ENCODE measurements at regions not wholly inside any gene's neighbourhood (a gene's known extent, or its start where the extent isn't known, plus 50 kb on each side); places are given as distances from the start of the nearest gene placed in this dataset.
"Not testable (repeated sequence)": the region's sequence is repeated elsewhere in the genome, so short reads cannot be mapped to it uniquely, and the experiment has no call there.

DNA sequence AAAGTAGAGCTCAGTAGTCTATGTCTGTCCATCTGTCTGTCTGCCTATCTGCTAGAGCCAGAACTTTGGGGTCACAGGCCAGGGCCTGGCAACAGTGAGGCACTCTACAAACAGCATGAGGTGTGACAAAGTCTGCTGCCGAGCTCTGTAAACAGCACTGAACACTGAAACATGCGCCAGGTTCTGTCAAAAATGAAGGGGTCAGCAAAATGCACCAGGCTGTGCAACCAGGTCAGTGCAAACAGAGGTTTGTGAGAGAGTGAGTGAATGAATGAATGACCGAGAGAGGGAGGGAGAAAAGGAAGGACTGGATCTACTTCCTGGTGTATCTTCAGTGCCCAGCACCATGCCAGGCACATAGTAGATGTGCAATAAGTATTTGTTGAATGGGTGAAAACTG, 1957.8 kb downstream of the FOXD4L5 start:
- not testable (repeated sequence) for FAIRE-seq

DNA sequence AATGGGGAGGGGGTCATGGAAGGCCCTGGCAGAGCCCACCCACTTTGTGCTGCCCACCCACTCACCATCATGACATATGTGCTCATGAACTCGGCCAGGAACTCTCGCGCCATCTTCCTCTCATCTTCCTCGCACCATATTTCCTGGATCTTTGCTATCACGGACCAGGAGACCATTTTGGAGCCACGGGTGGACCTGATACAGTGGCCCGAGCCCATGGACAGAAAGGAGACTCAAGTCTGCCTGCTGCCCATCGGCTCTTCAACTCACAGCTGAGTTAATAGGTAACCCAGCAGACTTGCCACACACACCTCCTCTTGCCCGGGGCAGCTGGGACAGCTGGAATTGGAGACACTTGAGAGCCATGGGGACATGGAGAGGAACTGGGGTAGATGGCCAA, 1958.3 kb downstream of the FOXD4L5 start:
- H3K27ac ChIP-seq (ENCODE audit: low read depth, low read length); H2BK5ac ChIP-seq (ENCODE audit: low read depth, low read length); H4K91ac ChIP-seq (replicated peaks; ENCODE audit: insufficient read length, low read length); FAIRE-seq; H2AFZ ChIP-seq (ENCODE audit: low read length); H2BK15ac ChIP-seq (ENCODE audit: low read length); H3K79me2 ChIP-seq (ENCODE audit: control insufficient read depth in 1 of 2, insufficient read depth in 2 of 2, low read length in 2 of 2); H2BK20ac ChIP-seq (ENCODE audit: low read length); H3K36me3 ChIP-seq (ENCODE audit: control insufficient read depth in 2 of 4, insufficient read depth in 4 of 4, low read length in 3 of 4); H3K4ac ChIP-seq (replicated peaks; ENCODE audit: insufficient read length, low read depth, low read length); H3K18ac ChIP-seq (ENCODE audit: extremely low read depth, low read length); H3K23ac ChIP-seq (ENCODE audit: insufficient read length); H2BK120ac ChIP-seq (replicated peaks; ENCODE audit: low read depth, low read length); H2AK5ac ChIP-seq (ENCODE audit: low read depth, low read length); H3K4me2 ChIP-seq (ENCODE audit: insufficient read depth in 1 of 2, low read depth in 2 of 2, low read length in 2 of 2); POLR2A ChIA-PET (ENCODE audit: partially characterized antibody); H3K9ac ChIP-seq (replicated peaks in 1 of 4; ENCODE audit: extremely low read depth in 1 of 4, low read depth in 3 of 4, low read length in 3 of 4); CTCF ChIA-PET (ENCODE audit: partially characterized antibody); H3K23me2 ChIP-seq (ENCODE audit: low read depth, low read length); H3K79me1 ChIP-seq (ENCODE audit: low read depth, low read length); H3K4me3 ChIP-seq (ENCODE audit: extremely low read depth in 1 of 4, insufficient read depth in 2 of 4, low read depth in 3 of 4, low read length in 4 of 4); H4K5ac ChIP-seq (ENCODE audit: insufficient read length, low read depth, low read length); DNase-seq (ENCODE audit: low read depth in 1 of 2, low spot score in 2 of 2); H3K56ac ChIP-seq (replicated peaks; ENCODE audit: insufficient read length, low read depth, low read length); H4K8ac ChIP-seq (ENCODE audit: extremely low read depth, insufficient read depth, low read length); H3K14ac ChIP-seq (ENCODE audit: insufficient read length); H3K9me3 ChIP-seq (ENCODE audit: insufficient read depth in 2 of 2, low read depth in 1 of 2, low read length in 1 of 2); H2BK12ac ChIP-seq (ENCODE audit: low read depth, low read length); H4K20me1 ChIP-seq (replicated peaks in 1 of 2; ENCODE audit: control insufficient read depth in 1 of 2, insufficient read depth in 2 of 2, low read length in 2 of 2); H3K4me1 ChIP-seq (replicated peaks in 1 of 4; ENCODE audit: control insufficient read depth in 3 of 4, insufficient read depth in 4 of 4, low read length in 3 of 4): not testable (repeated sequence)
- peaks cover 5 to 20% (median 12%) of the 10 kb centered on the region in 4 experiments; a peak in 6 of 7 replicates for H3K27me3 ChIP-seq (replicated peaks in 1 of 4; ENCODE audit: control insufficient read depth in 3 of 4, extremely low read depth in 1 of 4, insufficient read depth in 3 of 4, low read length in 3 of 4)
- WGBS, 2 experiments (ENCODE audit: extremely low coverage in 1 of 2, insufficient coverage in 1 of 2, insufficient read length in 1 of 2, insufficient replicate concordance in 2 of 2, low coverage in 1 of 2, low lambda C conversion rate in 2 of 2, missing lambda C conversion rate in 1 of 2): 91% methylated on average over 5 of the region's 9 CpGs; no CpG with 5 or more reads in 1 of the 2 experiments

More for the DNA sequence above, 1957.8 kb downstream of the FOXD4L5 start:
- POLR2A ChIA-PET (ENCODE audit: partially characterized antibody); H3K18ac ChIP-seq (ENCODE audit: extremely low read depth, low read length); H4K20me1 ChIP-seq (replicated peaks in 1 of 2; ENCODE audit: control insufficient read depth in 1 of 2, insufficient read depth in 2 of 2, low read length in 2 of 2); H3K4me3 ChIP-seq (ENCODE audit: extremely low read depth in 1 of 4, insufficient read depth in 2 of 4, low read depth in 3 of 4, low read length in 4 of 4); H3K4me2 ChIP-seq (ENCODE audit: insufficient read depth in 1 of 2, low read depth in 2 of 2, low read length in 2 of 2); H4K8ac ChIP-seq (ENCODE audit: extremely low read depth, insufficient read depth, low read length); H3K14ac ChIP-seq (ENCODE audit: insufficient read length); DNase-seq (ENCODE audit: low read depth in 1 of 2, low spot score in 2 of 2); H2BK12ac ChIP-seq (ENCODE audit: low read depth, low read length); H2BK120ac ChIP-seq (replicated peaks; ENCODE audit: low read depth, low read length); H2AK5ac ChIP-seq (ENCODE audit: low read depth, low read length); H3K56ac ChIP-seq (replicated peaks; ENCODE audit: insufficient read length, low read depth, low read length); H3K23me2 ChIP-seq (ENCODE audit: low read depth, low read length); H3K9ac ChIP-seq (replicated peaks in 1 of 4; ENCODE audit: extremely low read depth in 1 of 4, low read depth in 3 of 4, low read length in 3 of 4); H3K23ac ChIP-seq (ENCODE audit: insufficient read length); H3K9me3 ChIP-seq (ENCODE audit: insufficient read depth in 2 of 2, low read depth in 1 of 2, low read length in 1 of 2); CTCF ChIA-PET (ENCODE audit: partially characterized antibody); H2BK20ac ChIP-seq (ENCODE audit: low read length); H2BK5ac ChIP-seq (ENCODE audit: low read depth, low read length); H4K5ac ChIP-seq (ENCODE audit: insufficient read length, low read depth, low read length); H3K4ac ChIP-seq (replicated peaks; ENCODE audit: insufficient read length, low read depth, low read length); H2BK15ac ChIP-seq (ENCODE audit: low read length); H3K27ac ChIP-seq (ENCODE audit: low read depth, low read length); H3K79me2 ChIP-seq (ENCODE audit: control insufficient read depth in 1 of 2, insufficient read depth in 2 of 2, low read length in 2 of 2); H3K79me1 ChIP-seq (ENCODE audit: low read depth, low read length); H2AFZ ChIP-seq (ENCODE audit: low read length); H3K4me1 ChIP-seq (replicated peaks in 1 of 4; ENCODE audit: control insufficient read depth in 3 of 4, insufficient read depth in 4 of 4, low read length in 3 of 4); H3K36me3 ChIP-seq (ENCODE audit: control insufficient read depth in 2 of 4, insufficient read depth in 4 of 4, low read length in 3 of 4); H4K91ac ChIP-seq (replicated peaks; ENCODE audit: insufficient read length, low read length): not testable (repeated sequence)
- 70% methylated on average over 3 of the region's 3 CpGs; no CpG with 5 or more reads in 1 of the 2 experiments for WGBS, 2 experiments (ENCODE audit: extremely low coverage in 1 of 2, insufficient coverage in 1 of 2, insufficient read length in 1 of 2, insufficient replicate concordance in 2 of 2, low coverage in 1 of 2, low lambda C conversion rate in 2 of 2, missing lambda C conversion rate in 1 of 2)
- H3K27me3 ChIP-seq (replicated peaks in 1 of 4; ENCODE audit: control insufficient read depth in 3 of 4, extremely low read depth in 1 of 4, insufficient read depth in 3 of 4, low read length in 3 of 4): peaks cover 5 to 20% (median 12%) of the 10 kb centered on the region in 4 experiments; a peak in 6 of 7 replicates

Measured in H1 (cell line).